ENCODE measurements at regions not wholly inside any gene's neighbourhood (a gene's known extent, or its start where the extent isn't known, plus 50 kb on each side); places are given as distances from the start of the nearest gene placed in this dataset.

GRCh38 chr3:110332629-110333028, 739.0 kb upstream of the NECTIN3 start:
- TF ChIP-seq GATA2 (IDR thresholded peaks at IDR 0.05; ENCODE audit: low read depth, low read length): no peak
- no peak for TF ChIP-seq GATA3 (IDR thresholded peaks at IDR 0.05; ENCODE audit: low read depth, low read length)

All from SH-SY5Y (cell line).